HG03196 (cell line): ENCODE measurements at regions not wholly inside any gene's neighbourhood (a gene's known extent, or its start where the extent isn't known, plus 50 kb on each side); places are given as distances from the start of the nearest gene placed in this dataset.

Source experiments
- ATAC-seq: cut with Tn5 transposase; IDR thresholded peaks from one replicate; pipeline ENCODE4 v1.9.1; 2021; ENCODE audit not compliant: unreplicated experiment

DNA sequence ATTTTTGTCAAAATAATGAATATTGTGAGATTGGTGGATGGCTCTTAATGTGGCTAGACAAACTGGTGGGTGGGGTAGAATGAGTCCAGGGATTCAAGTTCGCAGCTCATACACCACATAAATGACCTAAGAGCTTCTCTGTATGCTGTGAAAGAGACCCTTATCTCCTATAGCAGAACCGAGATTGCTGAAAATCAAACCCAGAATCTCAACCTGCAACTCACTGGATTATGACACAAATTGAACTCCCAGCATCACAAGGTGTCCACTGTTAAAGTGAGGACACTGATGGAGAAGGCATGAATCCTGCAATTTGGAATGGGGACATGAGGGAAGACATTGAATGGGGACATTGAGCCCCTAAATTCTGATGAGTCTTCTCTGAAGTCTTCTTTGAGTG lies 51.3 kb upstream of the CNKSR3 start:
- no peak for ATAC-seq

DNA sequence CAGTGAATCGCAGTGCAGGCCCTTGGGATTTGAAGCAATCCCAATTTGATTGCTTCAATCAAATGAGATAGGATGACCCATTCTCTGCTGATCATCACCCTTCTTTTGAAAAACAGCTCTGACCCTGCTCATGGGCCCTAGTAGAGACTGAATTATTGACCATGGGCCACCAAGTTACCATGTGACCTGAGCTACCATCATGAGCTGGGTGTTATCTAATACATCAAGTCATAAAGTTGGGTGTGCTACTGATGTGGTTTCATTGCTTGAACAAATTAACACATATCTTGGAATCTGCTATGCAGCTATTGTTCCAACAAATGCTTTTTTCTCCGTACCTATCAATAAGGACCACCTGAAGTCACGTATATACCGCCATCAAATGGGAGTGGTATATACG lies 54.8 kb upstream of the CNKSR3 start:
- ATAC-seq = no peak

DNA sequence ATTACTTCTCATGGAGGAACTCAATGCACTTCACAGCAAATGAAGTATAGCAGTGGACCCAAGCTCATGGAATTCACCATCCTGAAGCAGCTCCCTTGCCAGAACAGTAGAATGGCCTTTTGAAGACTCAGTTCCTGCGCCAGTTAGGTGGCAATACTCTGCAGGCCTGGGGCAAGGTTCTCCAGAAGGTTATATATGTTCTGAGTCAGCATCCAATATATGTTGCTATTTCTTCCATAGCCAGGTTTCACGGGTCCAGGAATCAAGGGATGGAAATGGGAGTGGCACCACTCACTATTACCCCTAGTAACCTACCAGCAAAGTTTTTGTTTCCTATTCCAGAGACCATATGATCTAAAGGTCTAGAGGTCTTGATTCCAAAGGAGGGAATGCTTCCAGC lies 56.4 kb upstream of the CNKSR3 start:
- ATAC-seq = no peak

DNA sequence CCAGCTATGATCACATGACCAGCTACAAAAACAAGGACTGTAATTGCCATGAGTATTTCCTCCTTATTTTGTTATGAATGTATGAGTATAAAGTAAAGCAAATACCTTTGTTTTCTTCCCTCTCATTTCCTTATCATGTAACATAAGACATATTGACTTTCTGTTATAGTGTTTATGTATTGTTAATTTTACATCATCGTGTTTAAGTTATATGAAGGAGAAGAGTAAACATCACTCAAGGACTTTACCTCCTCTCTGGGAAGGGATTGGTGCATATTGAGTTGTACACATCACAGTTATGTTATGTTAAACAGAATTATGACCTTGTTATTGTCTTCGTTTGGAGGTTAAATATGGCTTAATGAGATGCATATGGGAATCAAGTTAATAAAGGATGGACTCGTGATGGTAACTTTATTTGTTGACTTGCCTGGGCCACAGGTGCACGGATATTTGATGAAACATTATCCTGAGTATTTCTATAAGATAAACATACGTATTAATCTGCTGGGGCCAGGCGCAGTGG lies 57.3 kb upstream of the CNKSR3 start:
- no peak for ATAC-seq

DNA sequence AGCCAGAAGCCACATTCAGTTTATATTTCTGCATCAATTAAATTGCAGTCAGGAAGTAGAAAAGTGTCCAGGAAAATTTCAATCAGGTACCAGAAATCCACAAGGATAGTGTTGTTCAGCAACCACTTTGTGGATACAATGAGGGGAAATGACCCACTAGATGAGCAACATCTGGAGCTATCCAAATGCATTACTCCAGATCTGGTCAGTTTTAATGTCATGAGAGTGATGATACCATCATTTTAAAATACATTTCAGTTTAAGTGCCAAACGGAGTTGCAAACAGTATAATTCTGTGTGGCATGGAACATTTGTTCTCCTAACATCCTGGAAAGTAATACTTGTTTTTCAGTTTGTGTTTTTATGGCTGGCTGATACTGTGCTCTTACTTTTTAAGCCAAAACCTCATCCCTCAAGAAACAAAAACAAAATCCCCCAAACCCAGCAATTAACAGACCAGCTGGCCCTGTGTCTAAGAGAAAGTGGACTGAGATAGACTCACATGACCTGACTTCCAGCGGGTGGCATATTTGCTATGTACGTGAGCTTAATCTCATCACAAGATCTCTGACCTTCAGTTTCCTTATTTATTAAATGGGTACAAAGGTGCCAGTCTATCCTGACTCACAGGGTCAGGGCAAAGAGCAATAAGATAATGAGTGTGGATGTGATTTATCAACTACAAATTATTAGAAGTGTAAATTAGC lies 58.8 kb upstream of the CNKSR3 start:
- no peak for ATAC-seq

DNA sequence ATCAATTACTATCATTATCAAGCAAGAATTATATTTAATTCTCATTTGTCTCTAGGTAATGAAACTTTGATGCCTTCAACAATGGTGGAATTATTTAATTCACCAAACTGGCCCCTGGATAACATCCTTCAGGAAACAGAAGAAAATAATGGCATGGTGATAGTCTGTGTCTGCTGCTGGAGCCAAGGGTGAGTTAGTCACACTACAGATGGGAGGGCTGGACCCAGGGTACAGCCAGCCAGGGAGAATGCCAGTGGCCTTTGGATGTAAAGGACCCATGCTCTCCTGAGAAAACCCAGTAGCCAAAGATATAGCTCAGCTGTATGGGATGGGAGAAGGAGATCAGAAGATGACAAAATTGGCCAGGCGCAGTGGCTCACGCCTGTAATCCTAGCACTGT lies 60.0 kb upstream of the CNKSR3 start:
- no peak for ATAC-seq

DNA sequence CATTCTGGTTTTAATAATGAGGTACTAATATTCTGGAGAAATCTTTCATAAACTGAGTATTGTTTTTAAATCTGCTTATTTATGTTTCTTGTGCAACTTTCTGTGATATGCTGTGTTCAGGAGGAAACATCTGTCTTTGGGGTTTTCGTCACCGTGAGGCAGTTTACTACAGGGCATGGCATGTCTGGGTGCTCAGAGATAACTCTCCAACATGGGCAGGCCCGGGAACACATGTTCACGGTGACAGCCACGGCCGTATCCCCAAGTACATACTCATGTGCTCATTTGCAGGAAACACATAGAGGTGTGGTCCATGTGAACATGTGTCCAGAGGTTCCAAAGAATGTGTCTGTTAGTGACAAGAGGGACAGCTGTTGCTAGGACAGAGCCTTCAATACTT lies 62.1 kb upstream of the CNKSR3 start:
- ATAC-seq = no peak

DNA sequence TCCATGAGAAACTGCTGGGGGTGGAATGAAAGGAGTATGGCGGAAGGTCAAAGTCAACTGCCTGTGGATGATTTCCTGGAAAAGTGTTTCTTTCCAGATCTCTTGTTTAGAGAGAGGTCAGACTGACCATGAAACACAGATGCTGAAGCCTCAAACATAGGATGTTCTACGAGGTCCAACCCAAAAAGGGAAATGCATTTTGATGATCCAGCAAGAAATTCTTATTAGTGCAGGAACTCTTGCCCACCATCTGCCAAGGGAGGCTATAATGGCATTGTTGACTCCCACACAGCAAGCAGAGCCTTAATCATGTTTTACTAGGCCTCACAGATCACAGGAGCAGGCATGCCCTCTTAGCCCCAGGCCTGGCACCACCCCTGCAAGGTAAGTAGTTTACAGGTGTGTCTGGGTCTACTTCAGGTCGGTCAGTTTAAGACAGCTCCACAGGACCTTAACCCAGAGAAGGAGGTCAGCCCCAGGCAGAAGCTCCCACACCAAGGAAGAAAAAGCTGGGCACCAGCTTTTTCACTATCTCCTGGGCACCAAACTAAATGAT lies 67.6 kb upstream of the CNKSR3 start:
- no peak for ATAC-seq

DNA sequence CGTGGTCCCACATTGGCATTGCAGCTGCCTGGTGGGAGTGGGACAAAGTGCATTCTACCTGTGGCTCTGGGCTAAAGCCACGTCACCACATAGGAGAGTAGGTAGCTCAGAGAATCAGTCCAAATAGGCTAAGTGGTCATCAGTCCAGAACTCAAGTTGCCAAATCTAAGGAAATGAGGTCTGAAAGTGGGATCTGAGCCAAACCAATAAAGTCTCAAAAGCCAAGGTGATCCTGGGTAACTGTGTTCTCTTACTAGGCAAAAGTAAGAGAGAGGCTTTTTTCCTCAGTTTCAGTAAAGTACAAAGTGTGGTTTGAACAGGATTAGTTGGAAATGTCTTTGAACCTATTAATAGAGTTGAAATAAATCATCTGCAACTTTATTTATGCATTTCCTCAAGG lies 68.6 kb upstream of the CNKSR3 start:
- ATAC-seq = no peak

DNA sequence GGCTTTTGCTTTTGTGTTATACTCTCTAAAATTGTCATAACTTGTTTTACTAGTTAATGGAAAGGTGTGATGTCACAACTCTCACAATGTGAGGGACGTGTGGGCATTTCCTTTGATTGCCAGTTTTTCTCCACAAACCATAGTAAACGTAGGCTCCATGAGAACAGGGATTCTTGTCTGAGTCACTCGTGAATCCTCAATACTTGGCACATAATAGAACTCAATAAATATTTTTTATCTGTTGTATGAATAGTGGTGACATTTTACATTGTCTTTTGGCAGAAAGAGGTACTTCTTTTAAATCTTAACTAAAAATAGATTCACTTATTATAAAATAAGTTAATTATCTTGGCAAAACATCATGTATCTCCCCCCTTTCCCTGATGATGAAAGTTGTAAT lies 69.0 kb upstream of the CNKSR3 start:
- ATAC-seq = no peak

DNA sequence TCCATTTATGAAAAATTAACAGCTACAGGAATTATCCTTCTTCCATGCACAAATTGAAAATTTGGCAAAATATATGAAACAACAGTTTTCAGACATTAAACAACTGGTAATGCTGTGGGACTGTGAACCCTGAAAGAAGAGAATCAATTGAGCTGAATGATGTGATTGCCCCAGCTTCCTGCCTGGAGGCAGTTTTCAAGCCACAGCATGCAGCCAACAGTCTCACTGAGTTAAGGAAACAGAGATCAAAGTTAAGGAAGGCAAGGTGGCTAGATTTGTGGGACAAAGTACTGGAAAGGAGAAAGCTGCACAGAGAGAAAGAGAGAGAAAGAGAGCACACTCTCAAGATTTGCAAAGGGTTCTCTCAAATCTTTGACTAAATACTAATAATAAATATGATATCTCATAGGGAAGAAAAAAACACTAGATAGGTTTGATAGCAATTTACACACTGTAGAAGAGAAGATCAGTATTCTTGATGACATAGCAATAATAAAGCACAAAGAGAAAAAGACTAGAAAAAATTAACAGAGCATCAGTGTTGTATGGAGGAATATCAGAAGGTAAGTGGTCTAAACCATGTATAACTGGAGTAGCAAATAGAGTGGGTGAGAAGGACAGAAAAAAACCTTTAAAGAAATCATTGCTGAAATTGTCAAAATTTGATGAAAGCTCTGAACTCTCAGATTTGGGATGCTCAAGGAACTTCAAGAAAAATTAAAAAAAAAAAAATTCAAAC lies 70.1 kb upstream of the CNKSR3 start:
- no peak for ATAC-seq

DNA sequence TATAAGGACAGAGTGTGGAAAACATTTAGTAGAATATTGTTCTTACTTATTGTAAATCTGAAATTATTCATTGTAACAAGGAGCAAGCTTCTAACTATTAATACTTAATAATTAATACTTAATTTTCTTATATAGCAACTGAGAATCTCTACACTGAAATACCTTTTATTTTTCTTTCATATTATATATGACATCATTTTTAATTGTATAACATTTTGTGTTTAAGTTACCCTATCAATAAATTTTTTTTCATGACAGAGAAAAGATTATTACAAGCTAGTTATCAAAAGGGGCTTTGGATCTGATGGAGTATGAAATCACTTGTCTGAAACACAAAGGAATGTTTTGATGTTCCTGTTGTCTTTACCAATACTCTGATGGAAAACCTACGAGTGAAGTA lies 72.2 kb upstream of the CNKSR3 start:
- ATAC-seq = no peak

DNA sequence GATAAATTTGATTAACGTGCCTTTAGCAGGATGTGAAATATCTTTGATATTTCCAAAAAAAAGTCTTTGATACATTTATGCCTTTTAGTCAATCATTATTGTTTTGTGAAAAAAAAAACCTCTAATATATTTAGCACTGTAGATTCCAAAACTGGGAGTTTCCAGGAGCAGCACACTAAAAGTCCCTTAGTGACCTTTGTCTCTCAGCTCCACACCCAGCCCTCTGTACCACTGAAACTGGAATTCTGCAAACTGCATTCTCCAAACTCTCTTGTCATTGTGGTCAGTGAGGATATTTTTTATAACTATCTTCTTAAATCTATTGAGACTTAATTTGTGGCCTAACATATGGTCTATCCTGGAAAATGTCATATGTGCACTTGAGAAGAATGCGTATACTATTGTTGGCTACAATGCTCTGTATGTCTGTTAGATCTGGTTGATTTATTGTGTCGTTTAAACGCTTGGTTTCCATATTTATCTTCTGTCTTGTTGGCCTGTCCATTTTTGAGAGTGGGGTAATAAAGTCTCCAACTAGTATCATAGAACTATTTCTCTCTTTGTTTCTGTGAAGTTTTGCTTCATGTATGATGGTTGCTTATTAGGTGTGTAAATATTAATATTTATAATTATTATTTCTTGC lies 73.2 kb upstream of the CNKSR3 start:
- no peak for ATAC-seq

DNA sequence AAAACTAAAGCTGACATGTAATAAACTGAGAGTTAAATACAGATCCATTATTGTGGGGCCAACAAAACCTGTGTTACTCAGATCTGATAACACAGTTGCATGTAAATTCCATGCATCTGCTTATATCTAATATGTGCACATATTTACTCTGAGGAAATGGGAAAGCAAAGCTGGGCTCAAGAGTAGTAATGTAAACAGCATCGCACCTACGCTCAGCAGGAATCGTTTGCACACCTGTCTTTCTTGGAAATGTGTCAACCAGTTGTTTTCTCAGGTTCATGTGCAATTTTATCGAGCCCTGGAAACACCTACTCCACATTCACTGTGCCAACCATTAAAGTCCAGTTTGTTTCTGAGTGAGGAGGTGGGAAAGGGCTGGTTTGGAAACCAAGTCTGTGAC lies 80.3 kb upstream of the CNKSR3 start:
- no peak for ATAC-seq

DNA sequence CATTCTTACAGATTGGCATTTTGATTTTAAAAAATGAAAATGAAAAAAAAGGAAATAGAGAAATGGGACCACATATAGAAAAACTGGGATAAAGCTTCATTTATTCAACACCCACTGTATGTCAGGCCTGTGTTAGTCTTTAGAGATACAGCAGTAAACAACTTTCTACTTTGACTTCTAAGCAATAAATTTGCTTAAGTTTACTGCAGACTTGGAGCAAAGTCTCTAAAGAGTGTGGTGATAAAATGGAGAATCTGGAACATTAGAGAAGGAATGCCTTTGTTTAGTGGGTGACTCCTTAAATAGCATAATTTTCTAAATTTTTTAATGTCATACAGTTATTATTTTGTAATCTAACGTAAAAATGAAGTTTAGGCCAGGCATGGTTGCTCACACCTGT lies 80.7 kb upstream of the CNKSR3 start:
- ATAC-seq = no peak

DNA sequence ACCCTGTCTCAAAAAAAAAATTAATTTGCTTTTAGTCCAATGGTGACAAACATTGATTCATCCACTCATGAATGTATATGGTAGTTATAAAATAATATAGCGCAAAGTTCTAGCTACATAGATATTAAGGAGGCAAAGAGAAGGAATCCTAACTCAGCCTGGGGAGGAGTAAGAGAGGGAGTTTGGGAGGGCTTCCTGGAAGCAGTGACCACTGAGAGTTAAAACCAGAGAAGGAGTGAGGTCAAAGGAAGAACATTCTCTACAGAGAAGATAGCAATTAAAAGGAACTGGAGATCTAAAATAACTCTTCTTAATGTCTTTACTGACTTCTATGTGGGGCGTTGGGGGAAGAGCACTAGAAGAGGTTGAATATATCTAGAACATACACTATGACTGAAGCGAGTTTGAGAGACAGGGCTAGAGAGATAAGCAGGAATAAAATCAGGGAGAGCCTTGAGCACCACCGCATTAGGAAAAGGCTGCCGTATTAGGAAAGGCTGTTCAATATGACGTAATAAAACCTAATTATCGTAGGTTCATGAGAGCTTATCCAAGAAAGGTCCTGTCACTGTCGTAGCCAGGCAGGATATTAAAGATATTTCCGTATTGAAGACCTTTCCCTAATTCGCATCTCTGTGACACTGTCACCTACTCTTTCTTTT lies 81.8 kb upstream of the CNKSR3 start:
- no peak for ATAC-seq

DNA sequence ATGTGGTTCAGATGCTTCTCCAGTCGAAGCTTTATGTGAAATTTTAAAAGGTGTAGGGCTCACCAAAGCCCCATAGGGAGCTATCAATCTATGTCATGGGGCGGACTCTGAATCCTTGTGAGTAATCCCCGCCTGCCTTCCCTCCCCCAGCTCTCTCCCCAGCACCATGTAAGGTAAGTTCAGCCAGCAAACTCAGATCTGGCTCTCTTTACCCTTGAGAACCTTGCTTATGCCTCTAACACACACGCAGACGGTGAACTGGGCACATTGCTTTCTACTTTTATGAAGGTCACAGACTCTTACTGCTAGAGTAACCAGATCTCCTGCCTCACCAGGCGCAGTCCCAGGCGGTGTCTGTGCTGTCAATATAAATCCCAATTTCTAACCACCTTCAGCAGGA lies 82.6 kb upstream of the CNKSR3 start:
- no peak for ATAC-seq

DNA sequence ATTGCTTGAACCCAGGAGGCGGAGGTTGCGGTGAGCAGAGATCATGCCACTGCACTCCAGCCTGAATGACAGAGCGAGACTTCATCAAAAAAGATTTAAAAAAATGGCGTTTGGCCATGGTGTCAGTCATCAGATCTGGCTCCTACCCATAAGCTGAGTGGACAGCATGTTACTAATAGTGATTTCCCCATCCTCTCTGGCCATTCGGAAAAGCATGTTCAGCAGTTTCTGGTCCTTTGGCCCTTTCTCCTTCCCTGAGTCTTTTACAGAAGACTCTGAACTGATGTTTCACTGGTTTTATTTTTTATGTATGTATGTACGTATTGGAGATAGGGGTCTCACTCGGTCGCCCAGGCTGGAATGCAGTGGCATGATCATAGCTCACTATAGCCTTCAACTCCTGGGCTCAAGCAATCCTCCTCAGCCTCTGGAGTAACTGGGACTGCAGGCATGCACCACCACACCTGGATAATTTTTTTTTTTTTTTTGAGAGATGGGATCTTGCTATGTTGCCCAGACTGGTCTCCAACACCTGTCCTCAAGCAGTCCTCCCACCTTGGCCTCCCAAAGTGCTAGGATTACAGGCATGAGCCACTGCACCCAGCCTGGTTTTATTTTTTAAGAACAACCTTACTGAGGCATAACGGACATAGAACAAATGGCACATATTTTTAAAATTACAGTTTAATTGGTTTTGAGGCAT lies 84.2 kb upstream of the CNKSR3 start:
- ATAC-seq = no peak

DNA sequence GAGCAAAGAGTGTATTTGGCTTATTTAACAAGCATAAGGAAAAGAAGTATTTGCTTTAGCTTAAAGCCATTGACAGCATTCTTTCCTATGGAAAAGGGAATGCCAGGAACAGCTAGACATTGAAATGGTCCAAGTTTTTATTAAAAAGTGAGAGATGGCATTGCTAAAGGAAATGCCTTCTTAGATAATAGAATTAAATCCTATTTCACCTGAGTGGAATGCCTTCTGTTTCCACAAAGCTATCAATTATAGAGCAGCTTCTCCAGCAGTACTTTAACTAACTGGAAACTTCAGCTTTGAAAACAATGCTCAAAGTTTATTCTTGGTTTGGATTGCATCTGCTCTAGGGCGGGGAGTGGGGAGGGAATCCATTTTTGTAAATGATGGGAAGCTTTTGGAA lies 85.1 kb upstream of the CNKSR3 start:
- no peak for ATAC-seq

DNA sequence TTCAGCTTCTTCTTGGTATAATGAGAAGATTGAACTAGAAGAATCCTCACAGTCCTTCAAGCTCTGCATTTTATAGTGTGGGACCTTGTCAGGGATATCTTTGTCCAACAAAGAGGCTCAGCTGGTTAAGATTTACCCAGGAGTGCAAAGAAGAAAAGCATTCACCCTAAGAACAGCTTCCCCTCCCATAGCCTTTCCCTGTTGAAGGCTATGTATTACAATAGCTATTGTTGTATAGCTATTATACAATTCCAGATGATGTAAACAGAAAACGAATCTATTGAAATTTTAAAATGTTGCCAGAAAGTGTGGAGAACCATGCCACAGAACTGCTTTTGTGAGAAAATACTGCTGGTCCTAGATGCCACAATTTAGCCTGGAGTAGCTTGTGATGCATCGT lies 85.5 kb upstream of the CNKSR3 start:
- no peak for ATAC-seq

DNA sequence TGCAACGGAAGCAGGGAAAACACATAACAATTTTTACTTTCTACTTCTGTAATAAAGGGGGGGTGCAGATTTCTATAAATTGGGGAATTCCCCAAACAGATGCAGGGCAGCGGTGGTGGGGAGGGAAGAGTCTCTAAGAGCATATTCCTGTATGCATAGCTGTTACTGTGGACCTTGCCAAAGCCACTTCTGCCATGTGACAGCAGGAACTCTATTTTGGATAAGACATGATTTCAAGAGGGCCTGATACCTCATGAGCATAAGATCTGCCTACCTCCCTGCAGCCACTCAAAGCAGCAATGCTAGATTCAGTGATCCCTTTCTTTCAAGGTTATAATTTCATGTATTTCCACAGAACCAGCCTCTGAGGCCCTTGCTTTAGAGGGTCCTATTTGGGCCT lies 86.2 kb upstream of the CNKSR3 start:
- ATAC-seq = no peak
